ENCODE measurements at regions not wholly inside any gene's neighbourhood (a gene's known extent, or its start where the extent isn't known, plus 50 kb on each side); places are given as distances from the start of the nearest gene placed in this dataset.

GRCh38 chr7:115505136-115505535 is 525.4 kb downstream of the TFEC start:
- FAIRE-seq = no peak
- Histone ChIP-seq H3K4me3 (ENCODE audit: low read depth, low read length) (no peak overlapping the region), H3K27me3 (ENCODE audit: control insufficient read depth, insufficient read depth, low read length) (no peaks in the 10 kb centered on the region), H3K36me3 (ENCODE audit: control insufficient read depth, insufficient read depth, low read length) (no peaks in the 10 kb centered on the region)
- no peak for DNase-seq (ENCODE audit: low read depth)
- no peak for TF ChIP-seq CTCF (IDR thresholded peaks at IDR 0.05; ENCODE audit: insufficient read depth, low read length, severe bottlenecking)

- no peak for FAIRE-seq
- TF ChIP-seq CTCF (IDR thresholded peaks at IDR 0.05; ENCODE audit: insufficient read depth, low read length, severe bottlenecking) = no peak
- DNase-seq (ENCODE audit: low read depth) = no peak
- Histone ChIP-seq H3K27me3 (ENCODE audit: control insufficient read depth, insufficient read depth, low read length) (no peaks in the 10 kb centered on the region), H3K4me3 (ENCODE audit: low read depth, low read length) (no peak overlapping the region), H3K36me3 (ENCODE audit: control insufficient read depth, insufficient read depth, low read length) (no peaks in the 10 kb centered on the region)
Observed at GRCh38 chr7:115499956-115500355, 530.6 kb downstream of the TFEC start.

- no peak overlapping the region for H3K4me3 ChIP-seq (ENCODE audit: low read depth, low read length)
- TF ChIP-seq CTCF (IDR thresholded peaks at IDR 0.05; ENCODE audit: insufficient read depth, low read length, severe bottlenecking) = no peak
- DNase-seq (ENCODE audit: low read depth) = no peak
- no peaks in the 10 kb centered on the region for H3K27me3 ChIP-seq (ENCODE audit: control insufficient read depth, insufficient read depth, low read length)
- no peak for FAIRE-seq
- no peaks in the 10 kb centered on the region for H3K36me3 ChIP-seq (ENCODE audit: control insufficient read depth, insufficient read depth, low read length)
Observed at GRCh38 chr7:115496006-115496405, 534.6 kb downstream of the TFEC start.

GRCh38 chr7:115494529-115495147 is 535.9 kb downstream of the TFEC start:
- no peak for FAIRE-seq
- TF ChIP-seq CTCF (IDR thresholded peaks at IDR 0.05; ENCODE audit: insufficient read depth, low read length, severe bottlenecking) = no peak
- Histone ChIP-seq H3K4me3 (ENCODE audit: low read depth, low read length) (no peak overlapping the region), H3K36me3 (ENCODE audit: control insufficient read depth, insufficient read depth, low read length) (no peaks in the 10 kb centered on the region), H3K27me3 (ENCODE audit: control insufficient read depth, insufficient read depth, low read length) (no peaks in the 10 kb centered on the region)
- DNase-seq (ENCODE audit: low read depth) = no peak

GRCh38 chr7:115493381-115493780 is 537.2 kb downstream of the TFEC start:
- DNase-seq (ENCODE audit: low read depth) (no peak), FAIRE-seq (no peak)
- TF ChIP-seq CTCF (IDR thresholded peaks at IDR 0.05; ENCODE audit: insufficient read depth, low read length, severe bottlenecking) = no peak
- no peaks in the 10 kb centered on the region for H3K36me3 ChIP-seq (ENCODE audit: control insufficient read depth, insufficient read depth, low read length)
- no peaks in the 10 kb centered on the region for H3K27me3 ChIP-seq (ENCODE audit: control insufficient read depth, insufficient read depth, low read length)
- no peak overlapping the region for H3K4me3 ChIP-seq (ENCODE audit: low read depth, low read length)

GRCh38 chr7:115491744-115492380 is 538.7 kb downstream of the TFEC start:
- no peaks in the 10 kb centered on the region for H3K27me3 ChIP-seq (ENCODE audit: control insufficient read depth, insufficient read depth, low read length)
- no peak overlapping the region for H3K4me3 ChIP-seq (ENCODE audit: low read depth, low read length)
- no peak for TF ChIP-seq CTCF (IDR thresholded peaks at IDR 0.05; ENCODE audit: insufficient read depth, low read length, severe bottlenecking)
- no peaks in the 10 kb centered on the region for H3K36me3 ChIP-seq (ENCODE audit: control insufficient read depth, insufficient read depth, low read length)
- DNase-seq (ENCODE audit: low read depth) (no peak), FAIRE-seq (no peak)
